GM12892 (cell line): ENCODE measurements at regions not wholly inside any gene's neighbourhood (a gene's known extent, or its start where the extent isn't known, plus 50 kb on each side); places are given as distances from the start of the nearest gene placed in this dataset.

ENCODE experiments used
- DNase-seq: peaks from one replicate; pipeline ENCODE4 v3.0.0; 2011; ENCODE audit not compliant: insufficient read length
- FAIRE-seq: peaks from 2 replicates; lab custom pipeline; 2011; peaks lifted over from hg19 to GRCh38; lab: Jason Lieb, UNC
- POLR2A ChIP-seq: IDR thresholded peaks from 2 replicates; pipeline ENCODE4 v1.6.1; 2011; ENCODE audit warnings: low read depth, low read length, control low read depth
- POLR2AphosphoS5 ChIP-seq: IDR thresholded peaks from 2 replicates; pipeline ENCODE4 v1.6.1; 2011; ENCODE audit warnings: low read depth, low read length, control low read depth
- TAF1 ChIP-seq: IDR thresholded peaks from 2 replicates; pipeline ENCODE4 v1.6.1; 2011; ENCODE audit warnings: low read depth, mild to moderate bottlenecking, control low read depth, low read length, borderline replicate concordance

GRCh38 chr1:87791931-87792740, 463.5 kb downstream of the LMO4 start:
- no peak for FAIRE-seq
- DNase-seq: no peak
- TF ChIP-seq POLR2AphosphoS5: no peak
- no peak for TF ChIP-seq TAF1
- TF ChIP-seq POLR2A: no peak

- no peak for TF ChIP-seq TAF1
- no peak for TF ChIP-seq POLR2AphosphoS5
- no peak for TF ChIP-seq POLR2A
- no peak for DNase-seq
- FAIRE-seq: no peak
Observed at GRCh38 chr1:87794788-87795614, 466.3 kb downstream of the LMO4 start.

GRCh38 chr1:87795615-87796337, 467.1 kb downstream of the LMO4 start:
- no peak for TF ChIP-seq TAF1
- no peak for TF ChIP-seq POLR2A
- TF ChIP-seq POLR2AphosphoS5: no peak
- no peak for FAIRE-seq
- DNase-seq: no peak

- TF ChIP-seq TAF1 (no peak), POLR2A (no peak), POLR2AphosphoS5 (no peak)
- no peak for FAIRE-seq
Observed at GRCh38 chr1:87796471-87796901, 467.8 kb downstream of the LMO4 start.

DNA sequence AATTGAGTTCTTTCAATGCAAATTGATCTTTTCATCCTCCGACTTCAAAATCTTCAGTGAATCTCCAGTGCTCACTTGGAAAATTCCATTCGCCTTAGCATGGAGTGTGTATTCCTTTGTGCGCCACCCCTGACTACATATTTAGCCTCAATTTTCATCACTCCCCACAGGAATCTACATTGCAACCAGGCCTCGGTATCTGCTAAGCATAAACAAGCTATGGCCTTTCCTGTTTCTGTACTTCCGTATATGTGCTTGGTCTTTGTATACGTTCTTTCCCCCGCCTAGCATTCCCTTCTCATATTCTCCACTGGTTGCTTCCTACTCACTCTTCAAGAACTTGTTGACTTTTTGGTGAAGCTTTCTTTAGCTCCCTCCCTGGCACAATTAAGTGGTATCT, 470.8 kb downstream of the LMO4 start:
- FAIRE-seq: no peak
- no peak for DNase-seq
- TF ChIP-seq POLR2A (no peak), TAF1 (no peak), POLR2AphosphoS5 (no peak)

More at GRCh38 chr1:87796471-87796901, 467.8 kb downstream of the LMO4 start:
- no peak for DNase-seq

- FAIRE-seq (no peak), DNase-seq (no peak)
- no peak for TF ChIP-seq POLR2AphosphoS5
- no peak for TF ChIP-seq POLR2A
- no peak for TF ChIP-seq TAF1
Observed at GRCh38 chr1:87800006-87800405, 471.3 kb downstream of the LMO4 start.

- FAIRE-seq (no peak), DNase-seq (no peak)
- no peak for TF ChIP-seq POLR2AphosphoS5
- no peak for TF ChIP-seq TAF1
- no peak for TF ChIP-seq POLR2A
Observed at GRCh38 chr1:87803375-87803774, 474.7 kb downstream of the LMO4 start.

GRCh38 chr1:87804128-87804527, 475.4 kb downstream of the LMO4 start:
- DNase-seq: no peak
- TF ChIP-seq POLR2A: no peak
- no peak for TF ChIP-seq TAF1
- no peak for TF ChIP-seq POLR2AphosphoS5
- no peak for FAIRE-seq

DNA sequence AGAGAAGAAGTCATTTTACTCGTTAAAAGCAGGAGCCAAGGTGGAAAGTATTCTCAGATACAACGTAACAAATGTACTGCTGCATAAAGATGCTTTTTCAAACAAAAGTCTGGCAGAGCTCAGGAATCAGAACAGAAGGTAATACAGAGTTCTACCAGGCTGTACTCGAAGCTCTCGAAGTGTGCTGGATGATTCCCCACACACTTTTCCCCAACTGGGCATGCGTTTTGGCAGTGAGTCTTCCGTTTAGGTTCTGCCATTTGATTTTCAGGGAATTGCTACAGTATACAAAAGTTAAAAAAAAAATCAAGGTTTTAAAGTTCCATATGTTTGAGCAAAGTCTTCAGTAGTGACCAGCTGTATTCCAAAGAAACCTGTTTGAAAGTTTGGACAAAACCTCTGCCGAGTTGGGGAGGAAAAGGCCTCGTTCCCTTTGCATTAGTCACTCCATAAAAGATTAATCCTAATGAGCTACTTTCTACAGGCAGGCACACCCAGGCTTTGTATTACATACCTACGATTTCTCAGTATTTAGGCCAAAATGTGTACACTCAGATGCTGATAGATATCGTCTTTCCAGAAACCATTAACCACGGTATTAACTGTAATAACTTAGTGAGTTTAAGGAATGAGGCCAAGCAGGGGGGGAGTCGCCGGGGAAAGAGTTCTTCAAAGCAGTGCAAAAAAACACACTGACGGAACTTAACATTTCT, 477.1 kb downstream of the LMO4 start:
- FAIRE-seq: no peak
- TF ChIP-seq POLR2AphosphoS5: no peak
- TF ChIP-seq TAF1: no peak
- no peak for TF ChIP-seq POLR2A
- DNase-seq: no peak

- FAIRE-seq (no peak), DNase-seq (no peak)
- TF ChIP-seq POLR2AphosphoS5 (no peak), POLR2A (no peak), TAF1 (no peak)
Observed at GRCh38 chr1:87806379-87807094, 477.9 kb downstream of the LMO4 start.
